PC-9 (cell line): ENCODE measurements at regions not wholly inside any gene's neighbourhood (a gene's known extent, or its start where the extent isn't known, plus 50 kb on each side); places are given as distances from the start of the nearest gene placed in this dataset.

Experiments
- CTCF ChIP-seq: fragments of 200-600 bp; sonication (generic); conservative IDR thresholded peaks from 2 replicates; pipeline ENCODE4 v1.6.1; 2017; ENCODE audit warnings: mixed run types, antibody characterized with exemption, mild to moderate bottlenecking, moderate library complexity
- EZH2 ChIP-seq: fragments of 200-600 bp; sonication (generic); IDR thresholded peaks from 2 replicates; pipeline ENCODE4 v1.8.0; 2017; ENCODE audit warnings: antibody characterized with exemption, low read depth

DNA sequence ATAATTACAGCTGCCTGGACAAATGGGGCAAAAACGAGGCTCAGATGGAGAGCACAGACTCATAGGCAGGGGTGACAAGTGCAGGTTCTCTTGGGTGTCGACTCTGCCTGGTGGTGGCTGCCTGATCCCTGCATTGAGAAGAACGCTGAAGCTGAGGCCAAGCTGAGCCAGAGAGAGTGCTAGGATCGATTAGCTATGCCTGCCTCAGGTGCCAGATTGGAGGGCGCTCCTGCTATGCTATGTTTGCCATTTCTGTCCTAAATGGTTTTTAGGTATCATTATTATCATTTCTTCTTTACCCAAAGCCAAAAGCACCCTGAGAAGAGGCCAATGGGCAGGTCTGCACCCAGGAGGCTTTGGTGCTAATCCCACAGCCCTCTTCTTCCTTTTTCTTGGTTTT is 53.9 kb upstream of the SLC6A11 start:
- TF ChIP-seq CTCF (no peak), EZH2 (no peak)
